ENCODE measurements at regions not wholly inside any gene's neighbourhood (a gene's known extent, or its start where the extent isn't known, plus 50 kb on each side); places are given as distances from the start of the nearest gene placed in this dataset.

DNA sequence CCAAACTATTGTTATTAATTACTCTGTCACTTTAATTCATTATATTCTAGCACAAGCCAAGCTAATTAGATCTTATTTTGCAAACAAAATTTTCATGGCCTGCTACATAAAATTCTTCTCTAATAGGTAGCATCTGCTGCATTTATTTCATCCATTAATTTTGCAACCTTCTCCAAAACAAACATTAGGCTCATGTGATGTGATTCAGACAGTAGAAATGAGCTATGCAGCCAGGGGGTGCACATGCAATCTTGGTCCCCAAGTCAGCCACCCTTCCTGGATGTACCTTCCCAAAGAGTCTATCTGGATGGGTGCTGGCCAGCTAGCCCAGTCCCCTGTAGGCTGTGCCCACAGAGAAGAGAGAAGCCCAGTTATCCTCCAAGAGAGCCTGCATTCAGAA is 242.1 kb upstream of the OSR1 start:
- no peak for DNase-seq (ENCODE audit: low read depth)

DNA sequence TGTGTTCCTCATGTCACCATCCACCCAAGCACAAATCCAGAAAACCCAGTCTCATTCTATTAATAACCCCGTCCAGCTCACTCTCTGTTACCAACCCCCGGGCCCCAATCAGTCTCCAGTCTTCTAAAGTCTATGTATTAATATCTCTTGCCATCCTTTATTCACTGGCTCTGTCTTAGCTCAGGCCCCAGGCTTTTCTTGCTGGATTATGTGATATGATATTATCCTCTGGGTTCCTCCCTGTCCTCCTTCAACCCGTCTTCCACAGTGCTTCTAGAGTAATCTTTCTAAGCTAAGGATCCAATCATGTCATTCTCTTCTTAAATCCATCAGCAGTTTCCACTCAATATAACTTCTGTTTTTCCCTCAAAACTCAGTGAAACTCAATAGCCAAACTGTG is 240.5 kb upstream of the OSR1 start:
- DNase-seq (ENCODE audit: low read depth) = no peak

DNA sequence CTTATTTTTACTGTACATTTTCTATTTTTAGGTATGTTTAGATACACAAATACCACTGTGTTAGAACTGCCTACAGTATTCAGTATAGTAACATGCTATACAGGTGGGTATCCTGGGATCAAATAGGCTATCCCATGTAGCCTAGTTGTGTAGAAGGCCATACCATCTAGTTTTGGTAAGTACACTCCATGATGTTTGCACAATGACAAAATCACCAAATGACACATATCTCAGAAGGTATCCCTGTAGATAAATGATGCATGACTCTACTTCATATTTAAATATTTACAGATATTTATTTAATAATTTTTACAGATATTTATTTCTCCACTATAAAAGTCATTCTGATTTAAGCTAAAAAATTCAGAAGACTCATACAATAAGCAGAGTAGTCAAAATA is 233.8 kb upstream of the OSR1 start:
- no peak for DNase-seq (ENCODE audit: low read depth)

DNA sequence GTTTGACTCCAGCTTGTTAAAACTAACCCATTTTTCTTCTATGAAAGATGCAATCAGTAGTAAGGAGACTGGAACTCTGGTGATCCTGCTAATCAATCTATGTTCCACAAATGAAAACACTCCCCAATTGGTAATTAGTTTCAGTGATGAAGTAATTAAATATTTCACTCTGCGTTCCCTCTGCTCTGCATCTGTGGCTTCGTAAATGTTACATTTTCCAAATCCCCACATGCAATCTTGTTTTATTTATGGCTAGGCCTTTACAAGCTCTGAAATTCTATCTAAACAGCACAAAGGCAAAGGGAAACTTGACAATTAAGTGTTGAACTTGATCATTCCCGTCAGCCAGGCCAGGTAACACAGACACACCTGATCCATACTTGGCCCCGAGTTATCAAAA is 231.4 kb upstream of the OSR1 start:
- no peak for DNase-seq (ENCODE audit: low read depth)

DNA sequence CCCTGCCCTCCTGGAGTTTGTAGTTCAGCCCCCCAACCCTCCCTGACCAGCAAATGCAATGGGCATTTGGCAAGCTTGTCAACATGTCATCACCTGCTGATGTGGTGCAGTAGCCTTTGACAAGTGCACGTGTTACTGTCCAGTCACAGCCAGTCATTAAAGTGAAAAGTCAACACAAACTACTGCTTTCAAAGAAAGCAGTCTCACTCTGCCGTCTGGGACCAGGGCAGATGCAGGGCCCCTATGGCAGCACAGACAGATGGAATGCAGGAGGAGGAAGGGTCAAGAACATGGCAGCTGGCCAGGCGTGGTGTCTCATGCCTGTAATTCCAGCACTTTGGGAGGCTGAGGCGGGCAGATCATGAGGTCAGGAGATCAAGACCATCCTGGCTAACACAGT is 222.4 kb upstream of the OSR1 start:
- DNase-seq (ENCODE audit: low read depth) = no peak

DNA sequence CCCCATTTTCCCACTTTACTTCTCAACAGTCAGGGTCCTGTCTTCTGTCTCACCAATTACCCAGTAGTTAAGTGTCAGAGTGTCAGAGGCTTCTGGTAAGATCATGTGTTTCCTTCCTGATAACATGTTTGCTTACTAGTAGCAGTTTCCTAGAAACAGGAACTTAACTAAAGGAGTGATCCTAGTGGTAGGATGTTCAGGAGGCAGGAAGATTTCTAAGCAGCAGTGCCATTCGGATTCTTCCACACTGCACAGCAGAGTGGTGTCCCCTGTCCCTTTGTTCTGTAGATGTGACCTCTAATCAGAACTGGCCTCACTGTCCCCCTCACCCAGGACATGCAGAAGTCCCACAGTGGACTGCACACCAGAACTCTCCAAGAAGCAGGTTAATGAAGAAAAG is 221.8 kb upstream of the OSR1 start:
- no peak for DNase-seq (ENCODE audit: low read depth)

DNA sequence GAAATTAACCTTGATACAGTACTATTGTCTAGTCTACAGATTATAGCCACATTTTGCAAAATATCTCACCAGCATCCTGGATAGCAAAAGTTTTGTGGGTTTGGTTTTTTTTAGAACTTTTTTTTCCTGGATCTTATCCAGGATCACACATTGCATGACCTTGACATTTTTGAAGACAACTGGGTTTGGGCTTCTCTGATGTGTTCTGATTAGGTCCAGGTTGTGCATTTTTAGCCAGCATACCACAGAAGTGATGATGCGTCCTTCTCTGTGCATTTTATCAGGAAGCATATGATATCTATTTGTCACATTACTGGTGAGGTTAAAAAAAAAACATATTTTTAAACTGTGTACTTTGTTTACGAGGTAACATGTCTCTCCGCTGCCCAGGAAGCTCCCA is 221.0 kb upstream of the OSR1 start:
- DNase-seq (ENCODE audit: low read depth) = no peak

DNA sequence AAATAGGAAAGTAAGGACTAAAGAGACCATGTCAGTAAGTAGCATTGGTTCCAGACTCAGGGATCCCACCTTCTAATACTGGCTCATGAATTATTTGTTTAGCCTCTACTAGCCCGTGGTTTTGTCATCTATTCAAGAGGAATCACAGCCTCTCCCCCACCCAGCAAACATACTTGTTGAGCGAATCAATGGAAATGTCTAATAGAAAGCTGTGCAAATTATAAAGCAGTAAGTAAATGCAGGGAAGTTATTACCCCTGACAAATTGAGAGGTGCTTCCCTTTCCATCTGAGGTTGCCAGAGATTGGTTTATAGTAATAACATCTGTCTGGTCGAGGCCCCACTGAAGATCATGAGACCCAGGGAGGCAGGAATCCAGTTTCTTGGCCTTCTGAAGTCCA is 219.3 kb upstream of the OSR1 start:
- no peak for DNase-seq (ENCODE audit: low read depth)

DNA sequence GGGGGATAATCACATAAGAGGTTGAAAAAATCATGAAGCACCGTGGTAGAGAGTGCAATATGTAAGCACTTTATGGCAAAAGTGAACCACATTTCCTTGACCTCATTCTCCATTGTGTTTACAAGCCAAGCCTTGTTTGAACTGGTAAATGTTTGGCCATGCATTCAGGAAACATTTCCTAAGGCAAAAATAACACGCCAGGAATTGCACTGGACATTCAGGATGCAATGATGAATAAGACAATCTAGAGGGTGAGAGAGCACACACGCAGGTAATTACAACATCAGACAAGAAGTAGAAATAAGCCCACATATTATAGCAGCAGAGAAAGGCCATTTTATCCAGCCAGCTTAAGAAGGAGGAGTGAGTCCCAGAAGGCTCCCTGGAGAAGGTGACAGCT is 218.0 kb upstream of the OSR1 start:
- DNase-seq (ENCODE audit: low read depth) = no peak

DNA sequence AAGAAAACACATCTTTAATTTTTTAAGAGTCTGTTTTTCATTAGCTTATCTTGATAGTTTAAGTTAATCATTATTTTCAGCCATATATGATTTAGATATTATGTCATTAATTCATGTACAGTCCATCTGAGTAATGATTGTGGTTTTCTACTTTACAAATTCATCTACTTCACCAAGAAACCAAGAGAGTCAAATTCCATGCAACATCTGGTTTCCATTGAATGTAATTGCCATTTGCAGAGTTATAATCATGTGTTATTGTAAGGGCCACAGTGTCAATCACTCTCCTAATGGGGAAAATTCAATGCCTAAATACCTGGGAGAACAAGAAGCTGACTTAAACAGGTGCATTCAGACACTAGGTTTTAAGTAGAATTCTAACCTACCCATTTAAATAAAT is 217.2 kb upstream of the OSR1 start:
- DNase-seq (ENCODE audit: low read depth) = peak; percentile 44

DNA sequence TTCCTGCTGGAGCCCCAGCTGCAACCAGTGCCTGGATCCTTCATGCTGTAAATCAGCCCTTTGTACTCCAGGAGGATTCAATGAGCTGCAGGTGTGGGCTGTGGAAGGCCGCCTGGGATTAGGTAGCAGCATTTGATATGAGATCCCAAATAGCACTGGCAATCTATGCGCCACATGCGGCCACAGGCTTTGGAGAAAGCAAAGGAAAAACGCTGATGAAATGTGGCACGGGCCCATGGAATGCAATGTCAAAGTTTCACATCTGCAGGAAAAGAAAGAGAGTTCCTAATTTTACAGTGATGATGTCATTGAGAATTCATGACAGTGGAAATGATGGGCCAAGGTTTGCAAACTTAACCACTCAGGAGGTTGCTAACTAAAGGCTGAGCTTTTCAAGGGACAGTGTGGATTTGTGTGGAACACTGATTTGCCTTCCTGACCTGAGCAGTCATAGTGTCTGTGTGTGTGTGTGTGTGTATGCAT is 216.4 kb upstream of the OSR1 start:
- peak; percentile 67 for DNase-seq (ENCODE audit: low read depth)

DNA sequence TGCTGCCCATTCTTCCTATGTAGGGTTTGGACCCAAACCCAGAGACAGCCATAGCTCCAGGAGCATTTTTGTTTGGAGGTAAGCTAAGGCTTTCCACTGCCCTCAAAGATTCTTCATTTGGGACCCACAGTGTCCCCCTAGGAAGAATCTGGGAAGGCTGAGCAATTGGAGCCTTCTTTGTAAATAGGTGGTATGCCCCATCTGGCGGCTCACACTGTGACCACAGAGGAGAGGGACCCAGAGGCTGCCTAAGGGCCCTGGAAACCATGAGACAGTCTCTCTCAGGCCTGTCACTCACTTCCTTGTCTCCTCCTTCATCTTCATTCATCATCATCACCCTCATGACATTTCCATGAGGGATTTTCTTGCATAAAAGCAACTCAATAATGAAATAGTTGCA is 215.4 kb upstream of the OSR1 start:
- DNase-seq (ENCODE audit: low read depth) = no peak

DNA sequence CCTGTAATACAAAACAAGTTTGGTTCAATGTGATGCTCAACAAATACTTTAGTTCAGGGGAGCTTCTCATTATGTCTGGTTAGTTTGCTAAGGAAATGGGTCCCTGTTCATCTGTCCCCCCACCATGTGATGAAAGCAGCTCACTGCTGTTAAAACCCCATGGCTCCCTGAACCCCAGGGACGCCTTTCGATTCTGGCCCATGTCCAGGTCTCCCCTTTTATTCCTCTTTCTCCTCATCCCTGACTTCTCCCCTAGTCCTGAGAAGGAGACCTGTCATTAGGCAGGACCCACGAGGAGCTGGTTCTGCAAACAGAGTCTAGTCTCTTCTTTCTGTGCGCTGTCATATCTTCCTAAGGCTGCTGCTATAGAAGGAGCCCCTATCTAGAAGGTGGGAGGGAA is 213.3 kb upstream of the OSR1 start:
- DNase-seq (ENCODE audit: low read depth) = no peak

DNA sequence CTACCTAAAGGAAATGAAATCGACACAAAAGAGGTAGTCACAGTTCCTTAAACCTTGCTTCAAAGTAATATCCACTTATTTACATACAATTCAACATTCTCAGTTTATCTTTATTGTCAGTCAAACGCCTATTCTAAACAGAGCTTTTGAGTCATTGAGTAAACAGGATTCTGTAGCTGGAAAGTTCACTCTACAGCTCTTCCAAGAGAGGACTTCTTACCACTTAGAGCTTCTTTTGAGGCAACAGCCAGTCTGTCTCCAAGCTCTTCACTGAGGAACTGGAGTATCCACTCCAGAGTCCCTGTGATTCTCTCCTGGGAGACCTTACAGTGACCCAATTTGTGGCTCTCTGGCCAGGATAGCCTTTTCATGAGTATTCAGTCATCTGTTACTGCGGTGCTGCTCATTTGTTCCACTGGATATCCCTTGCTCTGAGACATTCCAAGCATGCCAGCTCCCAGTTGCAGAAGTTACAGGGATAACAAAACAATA is 210.9 kb upstream of the OSR1 start:
- no peak for DNase-seq (ENCODE audit: low read depth)

DNA sequence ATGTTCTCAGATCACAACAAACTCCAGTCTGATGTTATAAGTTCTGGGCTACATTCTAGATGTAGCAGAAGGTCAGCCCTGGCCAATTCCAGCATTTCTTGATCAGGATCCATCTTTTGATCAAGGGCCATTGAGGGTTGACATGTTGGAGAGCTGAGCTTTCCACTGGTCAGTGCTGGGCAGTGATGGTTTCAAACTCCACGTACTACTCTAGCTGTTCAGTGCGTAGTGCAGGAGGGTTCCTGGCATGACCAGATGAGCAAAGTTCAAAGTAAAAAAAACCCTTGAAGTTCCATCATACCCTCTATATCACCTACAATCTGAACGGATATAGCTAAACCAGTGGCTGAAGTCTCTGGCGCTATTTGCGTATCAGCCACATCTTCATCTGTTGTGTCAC is 210.4 kb upstream of the OSR1 start:
- no peak for DNase-seq (ENCODE audit: low read depth)

DNA sequence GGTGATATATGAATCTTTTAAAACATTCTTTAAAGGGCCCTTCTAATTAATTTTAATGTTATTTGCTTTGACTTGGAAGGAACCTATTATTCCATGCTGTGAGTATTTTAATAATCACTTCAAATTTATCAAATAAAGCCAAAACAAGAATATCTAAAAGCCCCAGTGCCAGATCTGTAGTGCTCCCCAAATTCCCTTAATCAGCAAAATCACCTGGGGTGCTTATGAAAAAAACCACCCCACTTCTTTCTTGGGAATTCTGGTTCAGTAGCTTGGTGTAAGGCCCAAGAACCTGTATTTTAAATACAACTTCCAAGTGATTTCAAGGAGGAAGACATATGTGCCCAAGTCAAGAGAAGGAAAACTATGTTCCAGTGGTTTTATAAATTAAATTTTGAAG is 202.4 kb upstream of the OSR1 start:
- DNase-seq (ENCODE audit: low read depth) = no peak

DNA sequence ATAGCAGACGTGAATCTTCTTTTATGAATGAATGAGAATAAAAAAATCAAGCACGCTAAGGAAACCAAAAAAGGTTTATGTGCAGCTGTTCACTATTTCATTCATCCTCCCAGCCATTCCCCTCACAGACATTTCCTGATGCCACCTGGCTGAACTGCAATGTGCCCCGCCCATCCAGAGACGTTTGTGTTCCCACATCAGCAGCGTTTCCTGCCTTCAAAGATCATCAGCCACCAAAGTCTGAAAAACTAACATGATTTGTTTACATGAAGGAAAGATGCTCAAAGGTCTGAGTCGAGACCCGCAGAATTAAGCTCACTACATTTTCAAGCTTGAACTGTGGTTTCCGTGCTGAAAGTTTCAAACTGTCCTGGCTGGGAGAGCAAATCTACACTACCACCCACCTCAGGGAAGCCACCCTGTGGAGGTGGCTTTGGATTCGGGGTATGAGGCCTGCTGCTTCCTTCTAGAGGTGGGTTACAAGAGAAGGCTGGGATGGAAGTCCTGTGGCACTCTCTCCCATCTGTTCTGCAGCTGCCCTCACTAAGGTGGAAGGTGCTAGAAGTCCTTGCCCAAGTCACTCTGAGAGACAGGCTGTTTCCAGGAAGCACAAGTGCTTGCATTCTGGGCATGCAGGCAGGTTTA is 201.3 kb upstream of the OSR1 start:
- DNase-seq (ENCODE audit: low read depth) = no peak

DNA sequence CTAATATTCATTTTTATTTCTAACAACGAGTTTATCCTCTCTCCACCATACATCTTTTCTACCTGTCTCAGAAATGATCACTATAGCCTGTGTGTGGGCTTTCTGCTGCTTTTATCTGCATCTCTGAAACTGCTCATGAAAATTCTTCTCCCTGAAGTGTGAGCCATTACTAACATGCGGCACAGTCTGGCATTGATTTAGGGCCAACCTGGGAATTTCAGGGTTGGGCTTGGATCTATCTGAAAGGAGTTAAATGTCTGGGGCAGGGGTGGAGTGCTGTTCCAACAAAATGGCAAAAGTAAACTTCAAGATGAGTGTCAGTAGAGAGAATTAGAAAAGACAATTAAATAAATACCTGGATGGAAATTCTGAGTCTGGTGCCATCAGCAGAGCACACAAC is 198.2 kb upstream of the OSR1 start:
- no peak for DNase-seq (ENCODE audit: low read depth)

DNA sequence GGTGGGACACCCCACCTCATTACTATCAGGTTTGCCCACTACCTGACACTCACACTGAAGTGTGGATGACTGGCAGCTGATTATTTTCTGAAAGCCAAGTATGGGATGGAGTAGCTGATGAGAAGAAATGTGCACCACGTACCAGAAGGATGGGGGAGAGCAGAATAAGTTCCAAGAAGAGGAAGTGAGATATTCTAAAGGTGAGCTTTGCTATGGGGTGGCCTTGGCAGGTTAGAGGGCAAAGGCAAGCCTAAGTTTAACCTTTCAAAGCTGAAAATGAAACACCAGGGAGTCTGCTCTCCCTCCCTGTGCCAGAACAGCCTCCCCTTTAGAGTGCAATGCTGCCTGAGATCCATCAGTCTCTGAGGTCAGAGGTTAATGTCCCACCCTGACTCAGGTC is 196.1 kb upstream of the OSR1 start:
- no peak for DNase-seq (ENCODE audit: low read depth)

DNA sequence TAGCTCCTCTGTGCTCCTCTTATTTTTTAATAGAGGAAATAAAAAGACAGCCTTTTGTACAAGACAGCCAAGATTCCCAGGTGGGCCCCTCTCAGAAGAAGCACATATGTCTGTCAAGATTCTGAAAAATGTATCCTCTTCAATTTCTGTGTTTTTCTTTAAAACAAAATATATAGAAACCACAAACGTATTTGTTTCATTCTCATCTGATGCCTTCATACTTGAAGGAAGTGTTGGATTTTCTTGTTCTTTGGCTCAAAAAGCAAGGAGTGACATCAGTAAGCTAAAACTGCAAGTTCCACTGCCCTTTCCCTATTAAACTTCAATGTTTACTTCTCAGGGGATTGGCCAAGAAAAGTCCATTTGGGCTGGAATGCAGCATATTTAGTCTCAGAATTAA is 193.8 kb upstream of the OSR1 start:
- no peak for DNase-seq (ENCODE audit: low read depth)

DNA sequence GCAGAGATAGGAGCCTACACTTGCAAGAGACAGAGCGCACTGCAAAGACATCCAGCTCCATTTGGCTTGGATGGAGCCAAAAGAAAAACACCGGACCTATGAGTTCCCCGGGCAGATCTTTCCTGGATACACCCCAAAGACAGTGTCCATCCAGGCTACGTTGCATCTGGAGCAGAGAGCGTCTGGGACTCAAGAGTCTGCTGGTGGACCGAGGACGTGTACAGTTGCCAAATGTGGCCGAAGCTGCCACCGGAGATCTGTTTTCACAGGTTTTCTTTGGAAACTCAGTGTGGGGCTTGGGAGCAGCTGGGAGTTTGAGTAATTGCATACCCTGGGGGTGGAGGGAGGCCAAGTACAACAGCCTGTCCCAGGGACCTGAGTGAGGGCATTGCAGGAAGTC is 192.3 kb upstream of the OSR1 start:
- DNase-seq (ENCODE audit: low read depth) = no peak

DNA sequence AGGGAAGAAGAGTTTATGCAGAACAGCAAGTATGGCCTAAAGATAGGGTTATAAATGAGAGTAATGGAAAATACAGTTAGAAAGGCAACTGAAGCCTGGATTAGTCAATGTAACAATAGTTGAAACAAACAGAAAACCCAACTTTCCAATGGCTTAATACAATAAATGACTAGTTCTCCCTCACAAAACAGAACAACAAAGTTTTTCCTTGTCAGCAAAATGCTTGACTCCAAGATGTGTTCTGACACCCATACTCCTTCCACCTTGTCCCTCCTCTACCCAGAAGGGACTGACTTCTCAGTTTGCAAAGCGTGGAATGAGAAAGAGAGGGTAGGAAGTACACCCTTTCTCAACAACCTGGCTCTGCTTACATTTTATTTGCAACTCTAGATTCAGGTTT is 191.4 kb upstream of the OSR1 start:
- DNase-seq (ENCODE audit: low read depth) = no peak

DNA sequence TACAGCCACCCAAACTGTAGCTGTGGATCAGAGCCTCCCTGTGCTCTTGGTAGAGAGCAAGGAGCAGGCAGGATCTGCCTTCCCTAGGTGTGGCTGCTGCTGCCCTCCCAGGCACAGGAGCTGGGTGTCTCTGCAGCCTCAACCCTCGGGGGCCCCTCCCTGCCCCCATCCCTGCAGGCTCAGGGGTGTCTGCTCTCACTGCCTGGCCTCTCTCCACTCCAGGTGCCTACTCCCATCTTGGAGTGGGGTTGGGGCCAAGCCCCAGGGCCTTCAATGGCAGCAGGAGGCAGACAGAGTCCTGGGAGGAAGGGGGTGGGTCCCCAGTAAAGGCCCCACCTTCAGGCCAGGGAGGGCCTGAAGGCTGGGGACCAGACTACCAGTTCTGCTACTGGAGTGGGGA is 189.7 kb upstream of the OSR1 start:
- no peak for DNase-seq (ENCODE audit: low read depth)

DNA sequence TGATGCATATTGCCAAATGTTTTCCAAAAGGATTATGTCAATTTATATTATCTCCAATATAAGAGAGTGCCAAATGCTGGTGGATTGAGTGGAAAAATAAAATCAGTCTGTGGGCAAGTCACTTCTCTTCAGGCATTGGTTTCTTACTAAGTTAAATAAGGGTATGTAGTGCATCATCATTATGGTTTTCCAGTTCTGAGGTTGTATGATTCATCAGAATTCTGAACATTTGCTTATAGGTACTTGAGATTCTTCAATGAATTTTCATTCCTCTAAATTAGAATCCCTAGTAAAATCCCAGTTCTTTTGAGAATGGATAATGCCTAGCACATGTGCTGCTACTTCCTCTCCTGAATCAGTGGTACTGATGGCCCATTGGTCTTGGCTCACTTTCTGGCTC is 188.9 kb upstream of the OSR1 start:
- DNase-seq (ENCODE audit: low read depth) = no peak

DNA sequence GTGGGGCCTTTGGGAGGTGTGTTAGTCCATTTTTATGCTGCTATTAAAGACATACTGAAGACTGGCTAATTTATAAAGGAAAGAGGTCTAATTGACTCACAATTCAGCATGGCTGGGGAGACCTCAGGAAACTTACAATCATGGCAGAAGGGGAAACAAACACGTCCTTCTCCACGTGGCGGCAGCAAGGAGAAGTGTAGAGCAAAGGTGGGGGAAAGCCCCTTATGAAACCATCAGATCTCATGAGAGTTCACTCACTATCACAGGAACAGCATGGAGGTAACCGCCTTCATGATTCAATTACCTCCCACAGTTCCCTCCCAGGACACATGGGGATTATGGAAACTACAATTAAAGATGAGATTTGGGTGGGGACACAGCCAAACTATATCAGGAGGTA is 187.1 kb upstream of the OSR1 start:
- DNase-seq (ENCODE audit: low read depth) = no peak
